Activated CD4-positive, alpha-beta T cell treated with anti-CD3 and anti-CD28 coated beads, Interleukin-2, Interleukin-4, amounts not matched to agents 100 ng/mL and 50 ng/mL, durations not matched to agents 16 hours and 8 hours (primary cell): ENCODE measurements at regions not wholly inside any gene's neighbourhood (a gene's known extent, or its start where the extent isn't known, plus 50 kb on each side); places are given as distances from the start of the nearest gene placed in this dataset.

Experiments
- DNase-seq: peaks from one replicate; pipeline ENCODE4 v3.0.0-alpha.2; 2020; ENCODE audit warnings: low spot score

DNA sequence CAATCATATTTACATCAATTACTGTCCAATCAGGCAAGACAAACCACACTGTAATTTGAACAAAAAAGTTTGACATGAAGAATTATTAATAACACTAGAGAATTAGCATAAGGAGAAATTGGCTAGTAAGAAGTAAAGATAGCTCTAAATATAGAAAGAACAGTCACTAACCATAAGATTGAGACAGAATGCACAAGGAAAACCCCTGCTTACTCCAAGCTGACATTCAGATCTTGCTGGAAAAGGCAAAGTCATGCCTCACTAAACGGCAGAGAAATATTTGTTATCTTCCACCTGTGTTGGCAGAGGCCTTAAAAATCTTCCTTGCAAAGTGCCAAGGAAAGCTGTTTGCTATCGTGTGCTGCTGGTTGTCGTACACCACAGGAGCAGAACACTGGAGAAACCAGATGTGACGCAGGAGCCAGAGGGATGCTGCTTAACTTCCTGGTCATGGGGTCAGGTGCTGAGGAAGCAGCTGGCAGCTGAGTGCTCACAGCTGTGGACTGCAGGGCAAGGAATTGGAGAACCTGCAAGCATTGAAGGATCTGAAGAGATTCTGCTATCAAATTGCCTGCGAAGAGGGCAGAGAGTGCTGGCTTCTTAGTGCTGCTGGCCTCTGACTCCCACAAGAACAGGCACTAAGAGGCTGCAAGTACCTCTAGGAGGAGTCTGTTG lies 1323.3 kb downstream of the LRFN5 start:
- DNase-seq: no peak

DNA sequence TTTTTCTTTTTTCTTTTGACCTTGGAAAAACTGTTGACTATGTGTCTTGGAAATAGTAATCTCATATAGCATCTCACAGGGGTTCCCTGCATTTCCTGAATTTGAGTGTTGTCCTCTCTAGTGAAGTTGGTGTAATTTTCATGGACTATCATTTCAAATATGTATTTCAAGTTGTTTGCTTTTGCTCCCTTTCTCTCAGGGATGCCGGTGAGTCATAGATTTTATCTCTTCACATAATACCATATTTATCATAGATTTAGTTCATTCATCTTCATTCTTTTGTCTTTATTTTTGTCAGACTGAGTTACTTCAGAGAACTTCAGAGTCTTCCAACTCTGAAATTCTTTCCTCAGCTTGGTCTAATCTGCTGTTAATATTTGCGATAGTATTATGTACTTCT lies 1320.6 kb downstream of the LRFN5 start:
- no peak for DNase-seq

DNA sequence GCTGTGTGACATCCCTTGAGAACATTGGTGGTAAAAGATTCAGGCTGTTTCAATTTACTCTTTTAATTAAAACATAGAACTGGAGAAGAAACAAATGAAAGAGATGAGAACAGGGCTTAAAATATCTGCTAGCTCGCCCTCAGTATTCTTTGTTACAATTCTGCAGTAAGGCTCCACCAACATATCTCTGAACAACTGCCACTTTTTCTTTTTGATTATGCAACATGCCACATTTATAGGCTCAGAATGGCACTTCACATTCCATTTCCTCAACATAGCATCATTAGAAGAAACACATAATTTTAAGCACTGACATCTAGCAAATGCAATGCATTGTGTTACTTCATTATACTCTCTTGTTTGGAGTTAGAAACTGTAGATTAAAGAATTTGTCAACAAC lies 1315.2 kb downstream of the LRFN5 start:
- DNase-seq: no peak

DNA sequence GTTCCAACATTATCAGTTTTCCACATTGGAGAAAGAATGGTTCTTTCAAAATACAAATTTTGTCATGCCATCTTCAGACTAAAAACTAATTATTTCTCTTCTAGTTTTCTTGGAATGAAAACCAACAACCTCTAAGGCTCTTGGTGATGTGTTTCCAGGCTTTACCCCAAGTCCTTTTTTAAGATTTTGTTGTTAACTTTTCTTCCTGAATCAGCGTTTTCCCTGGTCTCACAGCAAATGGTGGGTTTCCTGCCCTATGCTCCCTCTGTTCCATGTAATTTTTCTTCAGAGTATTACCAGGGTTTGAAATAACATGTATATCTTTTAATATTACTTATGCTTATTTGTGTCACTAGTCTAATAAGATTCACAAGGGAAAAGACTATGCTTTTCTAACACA lies 1311.9 kb downstream of the LRFN5 start:
- DNase-seq: no peak

DNA sequence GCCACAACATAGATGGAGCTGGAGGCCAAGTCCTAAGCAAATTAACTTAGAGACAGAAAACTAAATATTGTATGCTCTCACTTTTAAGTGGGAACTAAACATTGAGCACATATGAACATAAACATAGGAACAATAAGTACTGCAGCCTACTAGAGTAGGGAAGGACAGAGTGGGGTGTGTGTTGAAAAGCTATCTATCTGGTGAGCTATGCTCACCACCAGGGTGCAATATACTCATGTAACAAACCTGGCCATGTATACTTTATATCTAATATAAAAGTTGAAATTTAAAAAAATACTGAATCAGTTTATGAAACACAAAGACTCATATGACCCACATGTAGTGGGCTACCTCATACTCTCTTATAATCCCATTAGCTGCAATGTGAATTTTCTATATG lies 1305.0 kb downstream of the LRFN5 start:
- DNase-seq: no peak

DNA sequence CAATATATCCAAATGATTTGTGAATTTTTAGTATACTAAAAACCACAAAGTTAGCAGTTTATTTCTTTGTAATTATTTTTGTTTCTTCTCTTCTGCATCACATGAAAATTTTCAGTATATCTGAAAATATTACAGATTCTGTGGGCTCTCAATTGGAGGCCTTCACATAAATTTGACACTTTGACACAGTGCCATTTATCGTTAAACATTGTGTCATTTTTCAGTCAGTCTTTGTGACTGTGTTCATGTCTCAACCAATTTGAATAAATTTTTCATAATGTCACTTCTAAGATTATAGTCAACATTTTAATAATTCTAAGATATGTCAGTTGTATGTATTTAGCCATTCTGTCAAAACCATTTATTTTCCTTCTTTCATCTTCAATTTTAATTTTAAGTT lies 1303.0 kb downstream of the LRFN5 start:
- DNase-seq: no peak

DNA sequence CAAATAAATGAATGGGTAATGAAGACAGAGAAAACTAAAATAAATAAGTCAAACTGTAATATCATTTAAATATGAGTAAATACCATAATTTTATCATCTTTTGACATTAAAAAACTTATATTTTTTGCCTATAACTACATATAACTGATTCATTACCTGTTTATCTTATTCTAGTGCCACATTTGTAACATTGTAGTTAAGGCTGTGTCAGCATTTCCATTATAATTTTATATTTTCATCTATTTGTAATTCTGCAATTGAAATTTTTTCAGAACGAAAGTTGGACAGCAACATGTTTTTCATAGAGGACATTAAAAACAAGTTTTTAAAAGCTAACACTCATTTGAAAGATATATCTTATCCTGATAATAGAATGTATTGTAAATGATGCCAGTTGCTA lies 1286.5 kb downstream of the LRFN5 start:
- DNase-seq: no peak

DNA sequence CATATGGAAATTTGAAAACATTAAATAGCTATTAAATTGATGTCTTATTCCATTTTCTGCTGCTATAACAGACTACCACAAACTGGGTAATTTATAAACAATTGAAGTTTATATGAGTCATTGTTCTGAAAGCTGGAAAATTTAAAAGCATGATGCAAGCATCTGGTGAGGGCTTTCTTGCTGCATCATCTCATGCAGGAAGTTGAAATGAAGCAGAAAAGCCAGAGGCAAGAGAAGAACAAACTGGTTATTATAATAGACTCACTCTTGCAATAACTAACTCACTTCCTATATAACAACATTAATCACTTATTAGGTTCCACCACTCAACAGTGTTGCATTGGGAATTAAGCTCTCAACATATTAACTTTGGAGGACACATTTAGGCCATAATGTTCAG lies 1277.4 kb downstream of the LRFN5 start:
- DNase-seq: no peak

DNA sequence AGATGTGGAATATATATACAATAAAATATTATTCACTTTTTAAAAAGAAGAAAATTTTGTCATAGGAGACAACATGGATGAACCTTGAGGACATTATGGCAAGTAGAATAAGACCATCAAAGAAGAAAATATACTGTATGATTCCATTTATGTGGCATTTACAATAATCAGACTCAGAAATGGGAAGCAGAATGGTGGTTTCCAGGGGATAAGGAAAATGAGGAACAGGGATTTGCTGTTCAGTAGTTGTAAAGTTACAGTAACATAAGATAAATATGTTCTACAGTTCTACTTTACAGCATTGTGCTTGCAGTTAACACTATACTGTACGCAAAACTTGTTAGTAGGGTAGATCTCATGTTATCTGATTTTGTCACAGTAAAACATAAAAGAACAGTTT lies 1271.0 kb downstream of the LRFN5 start:
- no peak for DNase-seq

DNA sequence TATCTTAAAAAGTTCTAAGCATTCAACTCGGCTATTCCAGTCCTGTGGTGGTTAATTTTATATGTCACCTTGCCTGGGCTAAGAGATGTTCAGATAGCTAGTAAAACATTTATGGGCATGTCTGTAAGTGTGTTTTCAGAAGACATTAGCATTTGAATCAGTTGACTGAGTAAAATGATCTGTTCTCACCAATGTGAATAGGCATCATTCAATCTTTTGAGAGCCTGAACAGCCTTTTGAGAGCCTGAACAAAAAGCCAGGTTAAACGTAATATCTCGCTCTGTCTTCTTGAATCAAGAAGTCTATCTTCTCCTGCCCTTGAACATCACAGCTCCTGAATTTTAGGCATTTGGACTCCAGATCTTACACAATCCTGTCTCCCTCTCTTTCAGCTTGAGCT lies 1266.1 kb downstream of the LRFN5 start:
- DNase-seq: no peak

DNA sequence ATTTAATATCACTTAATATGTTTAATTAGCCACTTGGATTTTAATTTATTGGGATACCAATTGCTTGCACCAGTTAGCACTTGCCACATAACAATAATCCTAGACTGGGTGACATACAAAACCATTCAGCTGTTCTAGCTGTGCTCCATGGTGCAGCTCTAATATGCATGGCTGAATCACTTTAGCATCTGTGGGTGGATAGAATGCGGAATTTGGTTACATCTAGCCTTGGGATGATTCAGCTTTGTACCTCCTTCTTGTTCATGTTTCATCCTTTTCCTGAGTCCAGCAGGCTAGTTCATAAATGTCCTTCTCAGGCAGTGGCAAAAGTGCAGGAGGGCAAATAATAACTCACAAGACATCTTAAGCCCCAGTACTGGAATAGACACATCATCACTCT lies 1263.0 kb downstream of the LRFN5 start:
- no peak for DNase-seq

DNA sequence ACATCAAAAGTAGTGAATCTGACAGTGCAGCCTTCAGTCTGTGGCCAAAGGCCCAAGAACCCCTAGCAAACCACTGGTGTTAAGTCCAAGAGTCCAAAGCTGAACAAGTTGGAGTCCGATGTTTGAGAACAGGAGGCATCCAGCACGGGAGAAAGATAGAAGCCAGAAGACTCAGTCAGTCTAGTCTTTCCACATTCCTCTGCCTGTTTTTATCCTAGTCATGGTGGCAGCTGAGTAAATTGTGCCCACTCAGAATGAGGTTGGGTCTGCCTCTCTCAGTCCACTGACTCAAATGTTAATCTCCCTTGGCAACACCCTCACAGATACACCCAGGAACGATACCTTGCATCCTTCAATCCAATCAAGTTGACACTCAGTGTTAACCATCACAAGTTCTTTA lies 1255.4 kb downstream of the LRFN5 start:
- no peak for DNase-seq

DNA sequence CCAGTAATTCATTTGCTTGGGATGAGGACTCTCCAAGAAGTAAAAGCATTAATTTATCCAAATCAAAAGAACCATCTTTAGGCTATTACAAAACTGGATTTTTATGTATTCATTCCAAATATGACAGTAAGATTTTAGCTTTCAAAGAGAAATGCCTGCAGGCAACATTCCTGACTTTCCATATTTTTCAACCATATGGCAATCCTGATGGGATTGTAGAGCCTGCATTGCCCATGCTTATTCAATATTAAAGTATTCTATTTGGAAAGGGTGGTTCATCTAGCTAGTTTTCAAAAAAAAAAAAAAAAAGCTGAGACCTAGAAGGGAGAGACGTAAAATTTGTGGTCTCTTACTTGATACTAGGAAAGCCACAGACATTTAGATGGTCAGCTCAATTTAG lies 1253.7 kb downstream of the LRFN5 start:
- DNase-seq: no peak

DNA sequence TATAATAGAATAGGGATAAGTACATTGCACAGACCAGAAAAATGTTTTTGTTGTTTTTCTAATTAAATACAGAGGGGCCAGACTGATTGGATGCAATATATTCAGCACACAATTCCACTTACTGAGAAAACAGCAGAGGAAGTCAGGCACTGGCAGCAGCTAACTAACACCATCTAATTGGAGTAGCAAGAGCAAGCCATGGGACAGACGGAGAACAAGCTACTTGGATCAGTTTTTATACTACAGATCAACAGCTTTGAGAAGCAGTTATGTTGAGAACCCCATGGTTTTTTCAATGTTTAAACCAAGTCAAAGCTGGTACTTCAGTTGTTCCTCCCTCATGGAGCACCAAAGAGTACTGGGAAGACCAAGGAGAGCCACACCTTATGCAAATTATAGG lies 1249.4 kb downstream of the LRFN5 start:
- no peak for DNase-seq

DNA sequence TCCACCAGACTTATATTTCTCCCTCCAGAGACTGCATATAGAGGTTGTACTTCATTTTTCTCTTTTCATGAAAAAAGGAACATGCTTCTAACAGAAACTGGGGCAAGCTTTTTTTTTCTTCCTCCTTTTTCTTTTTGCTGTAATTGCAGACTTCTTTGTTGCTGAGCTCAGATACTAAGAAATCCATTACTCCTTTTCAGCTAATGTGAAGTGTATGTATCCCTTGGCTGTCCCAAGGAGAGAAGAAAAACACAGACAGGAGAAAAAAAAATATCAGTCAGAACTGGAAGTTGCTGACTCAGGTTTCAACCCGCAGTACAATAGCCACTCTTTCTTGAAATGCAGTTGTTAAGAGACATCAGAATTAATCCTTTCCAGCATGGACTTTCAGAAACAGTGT lies 1248.4 kb downstream of the LRFN5 start:
- DNase-seq: no peak

DNA sequence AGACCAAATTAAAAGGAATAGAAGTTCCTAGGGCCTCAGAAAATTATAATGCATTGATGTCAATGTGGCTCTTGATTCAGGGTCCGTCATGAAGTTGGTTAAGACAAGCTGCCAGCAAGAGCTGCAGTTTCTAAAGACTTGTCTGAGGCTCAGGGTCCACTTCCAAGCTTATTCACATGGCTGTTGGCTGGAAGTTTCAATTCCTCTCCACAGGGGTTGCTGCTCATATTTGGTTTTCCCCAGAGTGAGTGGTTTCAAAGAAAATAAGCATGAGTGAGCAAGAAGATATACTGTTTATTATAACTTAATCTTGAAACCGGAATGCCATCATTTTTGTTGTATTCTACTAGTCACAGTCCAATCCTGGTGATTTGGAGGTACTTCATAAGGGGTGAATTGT lies 1247.4 kb downstream of the LRFN5 start:
- no peak for DNase-seq

DNA sequence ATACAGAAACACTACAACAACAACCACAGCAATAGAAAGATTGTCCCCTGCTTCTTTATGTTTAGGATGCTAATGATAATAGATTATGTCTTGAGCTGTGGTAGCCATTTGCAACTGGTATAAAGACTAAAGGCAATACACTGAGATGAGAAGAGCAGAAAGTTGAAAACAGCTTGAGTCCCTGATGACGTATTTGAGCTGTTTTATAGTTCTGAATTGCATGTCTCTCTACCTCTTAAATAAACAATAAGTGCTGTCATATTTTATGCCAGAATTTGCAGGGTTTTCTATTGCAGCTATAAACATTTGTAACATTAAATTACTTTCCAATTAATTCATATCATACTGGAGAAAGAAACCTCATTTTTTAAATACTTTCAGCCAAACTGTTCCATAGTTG lies 1242.0 kb downstream of the LRFN5 start:
- DNase-seq: no peak

DNA sequence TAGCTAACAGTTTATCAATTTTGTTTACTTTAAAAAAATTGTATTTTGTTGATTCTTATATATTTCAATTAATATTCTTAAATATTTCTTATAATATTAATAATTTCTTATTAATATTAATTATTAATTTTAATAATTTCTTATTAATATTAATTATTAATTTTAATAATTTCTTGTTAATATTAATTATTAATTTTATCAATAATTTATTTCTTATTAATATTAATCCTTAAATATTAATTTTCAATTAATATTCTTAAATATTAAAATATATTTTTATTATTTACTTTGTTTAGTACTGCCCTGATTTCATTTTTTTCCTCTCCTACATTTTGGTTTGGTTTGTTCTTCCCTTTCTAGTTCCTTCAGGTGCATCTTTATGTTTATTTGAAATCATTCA lies 1208.1 kb downstream of the LRFN5 start:
- no peak for DNase-seq

DNA sequence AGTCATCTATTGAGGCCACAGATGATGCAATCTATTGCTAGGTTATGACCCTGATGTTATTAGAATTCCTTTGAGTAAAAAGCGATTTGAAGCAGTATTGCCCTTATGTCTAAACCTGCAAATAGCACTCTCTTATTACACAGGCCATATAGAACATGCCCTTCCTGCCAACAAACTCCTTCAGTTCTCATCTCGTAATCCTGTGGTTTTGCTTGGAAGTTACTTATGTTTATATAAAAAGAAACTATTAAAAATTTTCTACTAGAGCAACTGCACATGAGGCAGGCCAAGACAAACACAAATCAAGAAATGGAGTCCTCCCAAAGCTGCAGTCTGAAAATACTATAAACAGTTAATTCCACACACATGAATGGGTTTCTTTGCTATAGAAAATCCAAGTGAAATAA lies 1200.2 kb downstream of the LRFN5 start:
- no peak for DNase-seq

DNA sequence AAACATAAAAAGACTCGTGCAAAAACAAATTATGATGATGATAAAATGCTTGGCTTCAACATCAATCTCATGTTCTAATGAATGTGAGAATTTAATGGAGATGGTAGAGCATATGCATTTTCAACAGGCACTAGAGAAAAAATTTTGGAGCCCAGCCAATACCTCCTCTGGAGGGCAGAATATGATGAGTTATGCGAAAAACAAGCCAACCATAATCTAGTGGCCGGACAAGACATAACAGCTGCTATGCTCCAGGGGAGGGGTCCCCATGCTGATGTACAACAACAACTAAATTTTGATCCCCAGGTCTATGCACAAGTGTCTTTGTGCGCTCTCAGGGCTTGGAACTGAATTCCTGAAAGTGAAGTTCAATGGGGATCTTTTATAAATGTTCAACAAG lies 1197.5 kb downstream of the LRFN5 start:
- DNase-seq: no peak

DNA sequence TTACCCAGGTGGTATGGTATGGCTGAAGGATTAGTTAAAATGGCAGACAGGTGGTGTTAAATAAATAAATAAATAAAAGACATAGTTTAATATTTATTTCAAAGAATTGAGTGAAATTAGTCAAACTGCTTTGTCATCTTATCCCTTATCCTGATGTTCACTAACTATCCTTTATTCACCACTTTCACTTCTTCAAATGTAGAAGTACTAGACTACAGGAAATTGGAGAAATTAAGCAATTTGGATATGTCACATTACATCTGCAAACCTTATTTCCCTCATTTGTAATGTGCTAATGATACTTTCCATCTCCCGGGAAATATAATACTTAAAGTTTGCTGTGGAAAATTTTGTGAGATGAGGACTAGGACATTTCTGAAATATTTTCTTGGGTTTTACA lies 1195.7 kb downstream of the LRFN5 start:
- no peak for DNase-seq

DNA sequence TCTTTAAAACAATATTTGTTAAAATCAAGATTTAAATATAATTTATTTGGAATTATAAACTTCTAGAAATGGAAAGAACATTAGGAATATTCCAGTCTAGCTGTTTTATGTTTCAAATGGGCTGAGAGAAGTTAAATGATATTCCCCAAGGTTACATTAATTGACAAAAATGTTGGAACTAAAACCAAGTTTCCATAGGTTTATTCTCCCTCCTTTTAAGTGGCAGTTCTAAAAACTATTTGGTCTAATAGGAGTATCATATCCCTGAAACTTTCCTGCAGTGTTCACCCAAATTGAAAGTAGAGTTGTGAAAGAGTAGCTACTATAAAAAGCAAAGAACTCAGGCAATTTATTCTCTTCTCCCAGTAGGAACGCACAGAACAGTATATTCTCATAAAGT lies 1185.5 kb downstream of the LRFN5 start:
- DNase-seq: no peak

DNA sequence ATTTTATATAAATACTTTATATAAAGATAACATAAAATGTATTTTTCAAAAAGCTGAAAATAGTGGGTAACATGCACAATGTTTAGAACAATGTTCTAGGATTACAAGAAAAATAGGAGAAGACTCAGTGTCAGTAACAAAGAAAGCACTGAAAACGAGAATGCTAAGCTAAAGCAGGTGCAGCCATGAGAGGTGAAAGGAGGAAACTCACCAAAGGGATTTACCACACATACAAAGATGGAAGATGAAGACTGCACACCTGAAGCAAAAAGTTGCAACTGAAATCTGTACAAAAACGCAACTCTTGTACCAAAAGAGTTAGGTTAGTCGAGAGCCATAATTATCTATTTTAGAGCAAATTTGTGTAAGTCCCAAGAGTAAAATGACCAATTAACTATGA lies 1176.1 kb downstream of the LRFN5 start:
- DNase-seq: no peak

DNA sequence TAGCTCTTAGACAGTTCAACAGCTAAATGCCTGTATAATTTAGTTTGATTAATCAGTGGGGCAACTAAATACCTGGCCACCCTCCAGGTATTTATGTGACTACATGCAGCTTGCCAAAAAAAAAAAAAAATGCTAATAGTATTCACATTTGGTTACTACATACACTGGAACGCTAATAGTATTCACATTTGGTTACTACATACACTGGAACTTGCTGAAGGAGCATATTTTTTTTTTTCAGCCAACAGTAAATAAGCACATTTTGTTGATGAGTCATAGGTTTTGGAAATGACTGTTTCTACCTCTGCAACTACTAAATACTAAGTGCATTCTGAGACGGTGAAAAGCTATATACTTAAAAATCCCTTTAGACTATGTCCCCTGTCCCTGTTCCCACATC lies 1172.3 kb downstream of the LRFN5 start:
- no peak for DNase-seq

DNA sequence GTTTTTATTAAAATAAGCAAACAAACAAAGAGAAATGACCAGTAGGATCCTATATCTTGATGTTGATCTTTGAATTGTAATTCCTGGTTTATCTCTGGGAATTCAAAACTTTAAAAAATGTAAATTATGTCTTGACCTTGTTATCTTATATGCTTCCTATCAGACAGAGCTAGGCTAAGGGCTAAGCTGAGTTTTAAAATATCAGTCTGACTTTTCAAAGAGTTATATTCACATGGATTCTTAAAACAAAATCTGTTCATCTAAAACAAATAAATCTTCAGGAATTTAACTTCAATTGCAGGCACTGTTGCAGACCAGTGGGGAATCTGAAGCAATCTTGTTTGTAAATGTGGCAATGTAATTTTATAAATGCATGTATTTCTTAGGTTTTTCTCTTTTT lies 1144.1 kb downstream of the LRFN5 start:
- no peak for DNase-seq
